SH-SY5Y (cell line): ENCODE measurements at regions not wholly inside any gene's neighbourhood (a gene's known extent, or its start where the extent isn't known, plus 50 kb on each side); places are given as distances from the start of the nearest gene placed in this dataset.

Experiments used
- GATA2 ChIP-seq: IDR thresholded peaks from 2 replicates; pipeline ENCODE4 v1.6.1; 2011; ENCODE audit warnings: mild to moderate bottlenecking, low read depth, low read length
- GATA3 ChIP-seq: IDR thresholded peaks from 2 replicates; pipeline ENCODE4 v1.6.1; 2011; ENCODE audit warnings: low read depth, mild to moderate bottlenecking, low read length, moderate library complexity

DNA sequence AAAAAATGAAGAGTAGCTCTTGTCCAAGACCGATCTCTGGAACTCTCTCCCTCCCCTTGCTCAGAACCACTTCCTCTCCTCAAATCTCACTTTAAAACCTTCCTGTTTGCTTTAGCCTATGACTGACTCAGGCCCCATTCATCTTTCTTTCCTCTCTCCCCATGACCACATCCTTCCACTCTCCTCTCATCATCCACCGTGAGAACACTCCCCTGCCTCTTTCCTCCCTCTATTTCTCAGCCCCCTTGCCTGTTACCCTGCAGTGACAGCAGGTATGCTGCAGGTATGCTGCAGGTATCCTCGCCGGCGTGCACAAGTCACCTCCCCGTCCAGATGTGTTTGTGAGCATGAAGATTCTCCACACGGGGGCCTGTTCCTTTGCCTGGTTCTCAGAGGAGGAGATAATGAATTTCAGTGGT, 505.3 kb downstream of the CCDC171 start:
- TF ChIP-seq GATA2 (no peak), GATA3 (no peak)
